ENCODE measurements at regions not wholly inside any gene's neighbourhood (a gene's known extent, or its start where the extent isn't known, plus 50 kb on each side); places are given as distances from the start of the nearest gene placed in this dataset.

- DNase-seq, result no peak
- H3K36me3 Mint-ChIP-seq (ENCODE audit: low read depth), result no peaks in the 10 kb centered on the region
- no peak overlapping the region for H3K27ac Mint-ChIP-seq
- no peak overlapping the region for H3K4me3 Mint-ChIP-seq
- CTCF ChIA-PET, result no interaction called here
- H3K27me3 Mint-ChIP-seq, result no peaks in the 10 kb centered on the region
- no peak for ATAC-seq
- H3K4me1 Mint-ChIP-seq (ENCODE audit: low read depth), result no peaks in the 10 kb centered on the region
- no peak for TF ChIP-seq CTCF (IDR thresholded peaks at IDR 0.05)
- intact Hi-C loops (cut with micrococcal nuclease), result no loop called here
- H3K9me3 Mint-ChIP-seq, result peaks cover 12% of the 10 kb centered on the region
- POLR2A ChIA-PET, result no interaction called here
Observed at GRCh38 chr5:164265566-164265965, 760.1 kb downstream of the MAT2B start.

- H3K36me3 Mint-ChIP-seq (ENCODE audit: low read depth), result no peaks in the 10 kb centered on the region
- CTCF ChIA-PET, result no interaction called here
Observed at GRCh38 chr5:164266571-164266970, 761.2 kb downstream of the MAT2B start.

GRCh38 chr5:164277720-164278119 lies 772.3 kb downstream of the MAT2B start:
- intact Hi-C loops (cut with micrococcal nuclease), result no loop called here
- no peak for ATAC-seq
- Mint-ChIP-seq H3K9me3 (peaks cover 2% of the 10 kb centered on the region), H3K36me3 (ENCODE audit: low read depth) (no peaks in the 10 kb centered on the region), H3K27ac (no peak overlapping the region), H3K4me1 (ENCODE audit: low read depth) (no peaks in the 10 kb centered on the region), H3K27me3 (no peaks in the 10 kb centered on the region), H3K4me3 (no peak overlapping the region)
- no peak for TF ChIP-seq CTCF (IDR thresholded peaks at IDR 0.05)
- ChIA-PET CTCF (no interaction called here), POLR2A (no interaction called here)
- no peak for DNase-seq

More at GRCh38 chr5:164266571-164266970, 761.2 kb downstream of the MAT2B start:
- H3K9me3 Mint-ChIP-seq, result peaks cover 10% of the 10 kb centered on the region
- POLR2A ChIA-PET, result no interaction called here
- ATAC-seq (no peak), DNase-seq (no peak)
- intact Hi-C loops (cut with micrococcal nuclease), result no loop called here
- H3K27me3 Mint-ChIP-seq, result no peaks in the 10 kb centered on the region
- no peak for TF ChIP-seq CTCF (IDR thresholded peaks at IDR 0.05)
- H3K27ac Mint-ChIP-seq, result no peak overlapping the region
- H3K4me1 Mint-ChIP-seq (ENCODE audit: low read depth), result no peaks in the 10 kb centered on the region
- H3K4me3 Mint-ChIP-seq, result no peak overlapping the region

GRCh38 chr5:164289526-164289925 lies 784.1 kb downstream of the MAT2B start:
- peaks cover 17% of the 10 kb centered on the region for H3K9me3 Mint-ChIP-seq

GRCh38 chr5:164296603-164297080 lies 791.2 kb downstream of the MAT2B start:
- ATAC-seq (no peak), DNase-seq (no peak)
- H3K27ac Mint-ChIP-seq, result no peak overlapping the region
- no peak for TF ChIP-seq CTCF (IDR thresholded peaks at IDR 0.05)
- H3K4me1 Mint-ChIP-seq (ENCODE audit: low read depth), result no peaks in the 10 kb centered on the region
- intact Hi-C loops (cut with micrococcal nuclease), result no loop called here
- POLR2A ChIA-PET, result interaction anchor here (0.6 kb wide), 1 partner anchor 80 kb away, joined by 3 read pairs; no protein-coding TSS in a partner anchor
- no peaks in the 10 kb centered on the region for H3K27me3 Mint-ChIP-seq
- no peak overlapping the region for H3K4me3 Mint-ChIP-seq
- CTCF ChIA-PET, result no interaction called here
- H3K9me3 Mint-ChIP-seq, result peaks cover 5% of the 10 kb centered on the region
- H3K36me3 Mint-ChIP-seq (ENCODE audit: low read depth), result no peaks in the 10 kb centered on the region

More at GRCh38 chr5:164289526-164289925, 784.1 kb downstream of the MAT2B start:
- no peaks in the 10 kb centered on the region for H3K27me3 Mint-ChIP-seq
- no peak overlapping the region for H3K27ac Mint-ChIP-seq
- no peak for TF ChIP-seq CTCF (IDR thresholded peaks at IDR 0.05)
- ATAC-seq (no peak), DNase-seq (no peak)
- ChIA-PET POLR2A (no interaction called here), CTCF (no interaction called here)
- H3K4me1 Mint-ChIP-seq (ENCODE audit: low read depth), result no peaks in the 10 kb centered on the region
- no peaks in the 10 kb centered on the region for H3K36me3 Mint-ChIP-seq (ENCODE audit: low read depth)
- intact Hi-C loops (cut with micrococcal nuclease), result no loop called here
- H3K4me3 Mint-ChIP-seq, result no peak overlapping the region

Data from activated CD8-positive, alpha-beta T cell treated with anti-CD3 and anti-CD28 coated beads for 36 hours (primary cell).